ENCODE measurements at regions not wholly inside any gene's neighbourhood (a gene's known extent, or its start where the extent isn't known, plus 50 kb on each side); places are given as distances from the start of the nearest gene placed in this dataset.
A peak's percentile ranks its signal among the peaks of the same experiment; 100 is the strongest.

GRCh38 chr15:35953424-35953823, 407.5 kb upstream of the DPH6 start:
- no peaks in the 10 kb centered on the region for H3K27me3 ChIP-seq (replicated peaks; ENCODE audit: control insufficient read depth, insufficient read depth, low read length)
- Mint-ChIP-seq H3K4me3 (ENCODE audit: unreplicated experiment) (no peak overlapping the region), H3K9me3 (ENCODE audit: unreplicated experiment) (peaks cover 2% of the 10 kb centered on the region), H3K4me1 (ENCODE audit: low read depth, unreplicated experiment) (peaks cover 17% of the 10 kb centered on the region), H3K36me3 (ENCODE audit: insufficient read depth, unreplicated experiment) (no peaks in the 10 kb centered on the region), H3K27ac (ENCODE audit: unreplicated experiment) (no peak overlapping the region), H3K27me3 (ENCODE audit: insufficient read depth, unreplicated experiment) (no peaks in the 10 kb centered on the region)
- no TSS peak for BruUV-seq (replicated peaks)
- H3K36me3 ChIP-seq (ENCODE audit: control insufficient read depth, insufficient read depth, low read length), result no peaks in the 10 kb centered on the region
- H3K4me1 ChIP-seq, result peaks cover 22% of the 10 kb centered on the region
- POLR2A ChIA-PET, result no interaction called here
- CTCF ChIA-PET, result no interaction called here
- intact Hi-C loops (cut with micrococcal nuclease; ENCODE audit: unreplicated experiment), result loop anchor here (5.0 kb wide), 1 partner anchor 256 kb away; no protein-coding TSS in a partner anchor
- H3K9me3 ChIP-seq, result no peaks in the 10 kb centered on the region
- TF ChIP-seq, protein P1, sequence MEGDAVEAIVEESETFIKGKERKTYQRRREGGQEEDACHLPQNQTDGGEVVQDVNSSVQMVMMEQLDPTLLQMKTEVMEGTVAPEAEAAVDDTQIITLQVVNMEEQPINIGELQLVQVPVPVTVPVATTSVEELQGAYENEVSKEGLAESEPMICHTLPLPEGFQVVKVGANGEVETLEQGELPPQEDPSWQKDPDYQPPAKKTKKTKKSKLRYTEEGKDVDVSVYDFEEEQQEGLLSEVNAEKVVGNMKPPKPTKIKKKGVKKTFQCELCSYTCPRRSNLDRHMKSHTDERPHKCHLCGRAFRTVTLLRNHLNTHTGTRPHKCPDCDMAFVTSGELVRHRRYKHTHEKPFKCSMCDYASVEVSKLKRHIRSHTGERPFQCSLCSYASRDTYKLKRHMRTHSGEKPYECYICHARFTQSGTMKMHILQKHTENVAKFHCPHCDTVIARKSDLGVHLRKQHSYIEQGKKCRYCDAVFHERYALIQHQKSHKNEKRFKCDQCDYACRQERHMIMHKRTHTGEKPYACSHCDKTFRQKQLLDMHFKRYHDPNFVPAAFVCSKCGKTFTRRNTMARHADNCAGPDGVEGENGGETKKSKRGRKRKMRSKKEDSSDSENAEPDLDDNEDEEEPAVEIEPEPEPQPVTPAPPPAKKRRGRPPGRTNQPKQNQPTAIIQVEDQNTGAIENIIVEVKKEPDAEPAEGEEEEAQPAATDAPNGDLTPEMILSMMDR (IDR thresholded peaks at IDR 0.05; ENCODE audit: insufficient read depth in 1 of 2, low read depth in 1 of 2, low read length in 1 of 2, severe bottlenecking in 1 of 2, unreplicated experiment in 1 of 2), result no peak
- H3K4me3 ChIP-seq (ENCODE audit: low read depth, low read length), result no peak overlapping the region
- peak in 1 of 2 experiments; percentile 3 for DNase-seq

- intact Hi-C loops (cut with micrococcal nuclease; ENCODE audit: unreplicated experiment), result no loop called here
- no TSS peak for BruUV-seq (replicated peaks)
- Mint-ChIP-seq H3K4me1 (ENCODE audit: low read depth, unreplicated experiment) (peaks cover under 1% of the 10 kb centered on the region), H3K4me3 (ENCODE audit: unreplicated experiment) (no peak overlapping the region), H3K27me3 (ENCODE audit: insufficient read depth, unreplicated experiment) (no peaks in the 10 kb centered on the region), H3K9me3 (ENCODE audit: unreplicated experiment) (no peaks in the 10 kb centered on the region), H3K27ac (ENCODE audit: unreplicated experiment) (no peak overlapping the region), H3K36me3 (ENCODE audit: insufficient read depth, unreplicated experiment) (no peaks in the 10 kb centered on the region)
- Histone ChIP-seq H3K36me3 (ENCODE audit: control insufficient read depth, insufficient read depth, low read length) (no peaks in the 10 kb centered on the region), H3K4me3 (ENCODE audit: low read depth, low read length) (no peak overlapping the region), H3K27me3 (replicated peaks; ENCODE audit: control insufficient read depth, insufficient read depth, low read length) (no peaks in the 10 kb centered on the region), H3K9me3 (no peaks in the 10 kb centered on the region), H3K4me1 (peaks cover 10% of the 10 kb centered on the region)
- ChIA-PET CTCF (no interaction called here), POLR2A (no interaction called here)
- TF ChIP-seq, protein P1 (IDR thresholded peaks at IDR 0.05; ENCODE audit: insufficient read depth in 1 of 2, low read depth in 1 of 2, low read length in 1 of 2, severe bottlenecking in 1 of 2, unreplicated experiment in 1 of 2), result no peak
- DNase-seq, result no peak
Measured at GRCh38 chr15:35956056-35956455, 410.1 kb upstream of the DPH6 start.

- no peak overlapping the region for H3K4me3 ChIP-seq (ENCODE audit: low read depth, low read length)
- ChIA-PET POLR2A (no interaction called here), CTCF (no interaction called here)
- no peak overlapping the region for H3K4me3 Mint-ChIP-seq (ENCODE audit: unreplicated experiment)
- no peaks in the 10 kb centered on the region for H3K27me3 ChIP-seq (replicated peaks; ENCODE audit: control insufficient read depth, insufficient read depth, low read length)
- H3K27me3 Mint-ChIP-seq (ENCODE audit: insufficient read depth, unreplicated experiment), result no peaks in the 10 kb centered on the region
- H3K4me1 ChIP-seq, result peaks cover 3% of the 10 kb centered on the region; the same call in 1 of the 2 replicates
- TF ChIP-seq, protein P1 (IDR thresholded peaks at IDR 0.05; ENCODE audit: insufficient read depth in 1 of 2, low read depth in 1 of 2, low read length in 1 of 2, severe bottlenecking in 1 of 2, unreplicated experiment in 1 of 2), result no peak
- H3K27ac Mint-ChIP-seq (ENCODE audit: unreplicated experiment), result no peak overlapping the region
- no peaks in the 10 kb centered on the region for H3K9me3 ChIP-seq
- intact Hi-C loops (cut with micrococcal nuclease; ENCODE audit: unreplicated experiment), result no loop called here
- no TSS peak for BruUV-seq (replicated peaks)
- no peak for DNase-seq
- H3K4me1 Mint-ChIP-seq (ENCODE audit: low read depth, unreplicated experiment), result peaks cover 4% of the 10 kb centered on the region
- H3K36me3 Mint-ChIP-seq (ENCODE audit: insufficient read depth, unreplicated experiment), result no peaks in the 10 kb centered on the region
- no peaks in the 10 kb centered on the region for H3K36me3 ChIP-seq (ENCODE audit: control insufficient read depth, insufficient read depth, low read length)
- H3K9me3 Mint-ChIP-seq (ENCODE audit: unreplicated experiment), result no peaks in the 10 kb centered on the region
Measured at GRCh38 chr15:35958021-35958420, 412.1 kb upstream of the DPH6 start.

Measured in Caco-2 (cell line).